BJ (cell line): ENCODE measurements at regions not wholly inside any gene's neighbourhood (a gene's known extent, or its start where the extent isn't known, plus 50 kb on each side); places are given as distances from the start of the nearest gene placed in this dataset.

ENCODE experiments used
- CTCF ChIA-PET: fragments of 350-600 bp; formaldehyde crosslinking; extraction: SDS; loops from one replicate; lab custom pipeline; 2021; ENCODE audit warnings: antibody characterized with exemption, inconsistent platforms; lab: Yijun Ruan, JAX
- POLR2A ChIA-PET: fragments of 300-600 bp; sonication (Branson Sonifier 250); formaldehyde crosslinking; extraction: SDS; loops from one replicate; lab custom pipeline; 2021; ENCODE audit warnings: antibody characterized with exemption; lab: Charles Lee
- DNase-seq: peaks from one replicate; pipeline ENCODE4 v3.0.0-alpha.2; 2011; ENCODE audit warnings: low read depth
- H3K27me3 ChIP-seq: 2 replicates; pipeline ENCODE4 v1.6.0; 2011; ENCODE audit warnings: low read length; ENCODE audit not compliant: control insufficient read depth, insufficient read depth
- H3K36me3 ChIP-seq: 2 replicates; pipeline ENCODE4 v1.5.1; 2011; ENCODE audit warnings: low read length; ENCODE audit not compliant: control insufficient read depth, insufficient read depth
- H3K4me3 ChIP-seq: 2 replicates; pipeline ENCODE4 v1.5.1; 2011; ENCODE audit warnings: low read depth, mild to moderate bottlenecking, control low read depth, low read length
- TF ChIP-seq, protein P1 (sequence below): IDR thresholded peaks from 2 replicates; pipeline ENCODE4 v1.5.1; 2011; ENCODE audit warnings: low read depth, mild to moderate bottlenecking, control low read depth, inconsistent platforms, low read length, moderate library complexity; ENCODE audit not compliant: insufficient read depth

DNA sequence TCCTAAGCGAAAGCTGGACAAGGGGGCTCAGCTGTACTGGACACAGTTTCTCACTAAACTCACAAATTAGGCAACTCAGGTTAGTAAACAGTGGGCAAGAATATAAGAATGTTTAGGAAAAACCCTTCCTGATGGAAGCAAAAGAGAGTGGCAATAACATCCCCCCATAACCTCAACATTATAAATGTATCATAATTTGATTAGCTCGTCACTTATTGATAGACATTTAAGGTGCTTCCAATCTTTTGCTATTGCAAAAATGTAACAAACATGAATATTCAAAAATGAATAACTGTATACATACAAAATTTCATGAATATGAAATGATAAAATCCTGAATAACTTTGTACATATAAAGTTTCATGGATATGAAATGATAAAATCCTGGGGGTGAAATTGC lies 415.7 kb downstream of the EPM2A start:
- ChIA-PET CTCF (no interaction called here), POLR2A (no interaction called here)
- DNase-seq = no peak
- TF ChIP-seq, protein P1, sequence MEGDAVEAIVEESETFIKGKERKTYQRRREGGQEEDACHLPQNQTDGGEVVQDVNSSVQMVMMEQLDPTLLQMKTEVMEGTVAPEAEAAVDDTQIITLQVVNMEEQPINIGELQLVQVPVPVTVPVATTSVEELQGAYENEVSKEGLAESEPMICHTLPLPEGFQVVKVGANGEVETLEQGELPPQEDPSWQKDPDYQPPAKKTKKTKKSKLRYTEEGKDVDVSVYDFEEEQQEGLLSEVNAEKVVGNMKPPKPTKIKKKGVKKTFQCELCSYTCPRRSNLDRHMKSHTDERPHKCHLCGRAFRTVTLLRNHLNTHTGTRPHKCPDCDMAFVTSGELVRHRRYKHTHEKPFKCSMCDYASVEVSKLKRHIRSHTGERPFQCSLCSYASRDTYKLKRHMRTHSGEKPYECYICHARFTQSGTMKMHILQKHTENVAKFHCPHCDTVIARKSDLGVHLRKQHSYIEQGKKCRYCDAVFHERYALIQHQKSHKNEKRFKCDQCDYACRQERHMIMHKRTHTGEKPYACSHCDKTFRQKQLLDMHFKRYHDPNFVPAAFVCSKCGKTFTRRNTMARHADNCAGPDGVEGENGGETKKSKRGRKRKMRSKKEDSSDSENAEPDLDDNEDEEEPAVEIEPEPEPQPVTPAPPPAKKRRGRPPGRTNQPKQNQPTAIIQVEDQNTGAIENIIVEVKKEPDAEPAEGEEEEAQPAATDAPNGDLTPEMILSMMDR = no peak
- H3K36me3 ChIP-seq = no peaks in the 10 kb centered on the region
- no peaks in the 10 kb centered on the region; the same call in 1 of the 2 replicates for H3K27me3 ChIP-seq
- no peak overlapping the region for H3K4me3 ChIP-seq

DNA sequence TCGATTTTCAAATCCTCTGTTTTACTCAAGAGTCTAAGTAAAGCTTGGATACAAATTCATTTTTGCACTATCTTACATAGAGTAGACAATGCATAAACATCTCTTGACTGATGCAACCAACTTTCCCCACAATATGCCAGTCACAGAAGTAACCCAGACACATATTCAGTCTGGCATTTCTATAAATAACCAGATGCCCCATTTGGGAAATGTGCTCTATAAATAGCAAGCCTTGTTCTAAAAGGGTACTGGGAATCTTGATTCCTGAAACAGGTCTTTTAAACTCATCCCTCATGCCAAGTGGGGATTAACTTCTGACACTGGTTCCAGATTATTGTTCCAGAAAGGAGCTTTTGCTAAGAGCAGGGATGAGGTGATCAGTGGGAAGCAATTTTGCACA lies 411.7 kb downstream of the EPM2A start:
- H3K4me3 ChIP-seq = no peak overlapping the region
- ChIA-PET CTCF (no interaction called here), POLR2A (no interaction called here)
- H3K27me3 ChIP-seq = no peaks in the 10 kb centered on the region; the same call in 1 of the 2 replicates
- no peak for DNase-seq
- no peaks in the 10 kb centered on the region for H3K36me3 ChIP-seq
- TF ChIP-seq, protein P1 = no peak

DNA sequence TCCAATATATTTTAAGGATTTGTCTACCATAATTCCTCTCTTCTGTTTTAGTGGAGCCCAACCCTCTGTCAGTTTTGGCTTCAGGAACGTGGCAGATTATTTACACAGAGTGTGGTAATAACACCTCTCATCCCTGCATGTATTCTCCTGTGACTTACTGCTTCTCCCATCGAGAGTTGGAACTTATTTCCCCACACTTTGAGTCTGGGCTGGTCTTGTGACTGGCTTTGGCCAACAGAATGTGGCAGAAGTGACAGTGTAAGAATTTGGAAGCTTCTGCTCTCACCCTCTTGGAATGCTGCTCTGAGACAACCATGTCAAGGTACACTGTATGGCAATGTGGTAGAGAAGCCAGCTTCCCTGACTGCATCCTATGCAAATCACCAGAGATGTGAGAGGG lies 407.7 kb downstream of the EPM2A start:
- Histone ChIP-seq H3K27me3 (no peaks in the 10 kb centered on the region), H3K4me3 (no peak overlapping the region), H3K36me3 (no peaks in the 10 kb centered on the region)
- TF ChIP-seq, protein P1 = no peak
- CTCF ChIA-PET = no interaction called here
- DNase-seq = no peak
- POLR2A ChIA-PET = no interaction called here

DNA sequence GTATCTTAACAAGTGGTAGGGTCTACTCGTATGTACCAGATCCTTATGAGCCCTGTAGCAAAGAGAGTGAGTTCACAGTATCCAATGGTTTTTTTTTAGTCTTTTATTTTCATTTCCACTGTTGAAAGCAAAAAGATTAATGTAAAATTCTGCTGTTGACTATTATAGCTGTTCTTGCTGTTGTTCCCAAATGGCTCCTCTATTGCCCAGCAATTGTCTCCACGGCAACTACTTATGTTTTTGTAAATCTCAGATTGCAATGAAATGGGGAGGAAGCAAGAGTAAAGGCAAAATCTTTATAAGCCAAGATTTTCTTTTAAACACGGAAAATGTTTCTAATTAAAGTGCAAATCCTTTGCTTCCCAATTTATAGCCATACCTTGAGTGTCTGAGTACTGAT lies 406.1 kb downstream of the EPM2A start:
- CTCF ChIA-PET = interaction anchor here (1.0 to 1.2 kb wide), 2 partner anchors 9 to 11 kb away, joined by 3 read pairs; no protein-coding TSS in a partner anchor

DNA sequence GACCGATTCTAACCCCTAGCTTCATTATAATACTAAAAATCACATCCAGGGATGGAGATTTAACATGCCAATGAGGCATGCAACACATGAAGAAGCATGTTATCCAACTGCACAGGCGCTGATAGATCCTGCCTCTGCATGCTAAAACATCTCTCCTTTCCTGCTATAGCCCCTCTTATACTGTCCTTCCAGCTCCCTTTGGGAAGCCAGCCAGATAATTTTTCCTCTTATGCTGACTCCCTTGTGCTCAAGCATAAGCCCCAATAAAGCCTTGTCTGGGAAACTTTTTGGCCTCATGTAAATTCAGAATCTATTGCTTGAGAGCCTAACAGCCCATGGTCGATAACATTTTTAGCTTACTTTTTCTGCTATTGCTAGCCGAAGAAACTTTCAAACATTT lies 404.3 kb downstream of the EPM2A start:
- ChIA-PET CTCF (no interaction called here), POLR2A (no interaction called here)
- TF ChIP-seq, protein P1 = no peak
- Histone ChIP-seq H3K27me3 (peaks cover 2% of the 10 kb centered on the region; the same call in 1 of the 2 replicates), H3K36me3 (no peaks in the 10 kb centered on the region), H3K4me3 (no peak overlapping the region)
- DNase-seq = no peak

More for the DNA sequence above, 406.1 kb downstream of the EPM2A start:
- POLR2A ChIA-PET = interaction anchor here (0.7 kb wide), 1 partner anchor 44 kb away, joined by 3 read pairs; no protein-coding TSS in a partner anchor
- Histone ChIP-seq H3K36me3 (no peaks in the 10 kb centered on the region), H3K4me3 (no peak overlapping the region), H3K27me3 (peaks cover 2% of the 10 kb centered on the region; the same call in 1 of the 2 replicates)
- no peak for DNase-seq
- TF ChIP-seq, protein P1 = no peak
